B cell (primary cell): ENCODE measurements at regions not wholly inside any gene's neighbourhood (a gene's known extent, or its start where the extent isn't known, plus 50 kb on each side); places are given as distances from the start of the nearest gene placed in this dataset.

ENCODE experiments used
- ATAC-seq: fragments of 200-7000 bp; cut with Tn5 transposase; one replicate; pipeline ENCODE4 v1.10.0; 2021; ENCODE audit warnings: low read depth, mild to moderate bottlenecking, moderate number of reproducible peaks, moderate library complexity
- CTCF ChIA-PET: fragments of 350-600 bp; sonication (Branson Sonifier 250); formaldehyde crosslinking; loops from one replicate; lab custom pipeline; 2021; ENCODE audit warnings: antibody characterized with exemption, inconsistent platforms; lab: Charles Lee
- POLR2A ChIA-PET: fragments of 350-600 bp; sonication (Branson Sonifier 250); formaldehyde crosslinking; loops from one replicate; lab custom pipeline; 2021; ENCODE audit warnings: antibody characterized with exemption; lab: Charles Lee
- DNase-seq: peaks from one replicate; pipeline ENCODE4 v3.0.0; 2013
- H2AFZ ChIP-seq: 2 replicates; pipeline ENCODE4 v1.6.1; 2012; ENCODE audit warnings: mild to moderate bottlenecking, low read depth, low read length; ENCODE audit not compliant: insufficient read depth, poor library complexity, severe bottlenecking
- H3K27ac ChIP-seq, 2 donors: 1 replicate in 1 of 2; 2 replicates in 1 of 2; pipeline ENCODE4 v1.5.1; 2012 to 2013; ENCODE audit warnings: low read length in 2 of 2, mild to moderate bottlenecking in 2 of 2, moderate library complexity in 1 of 2
- H3K27me3 ChIP-seq, 4 experiments: fragments of 200-600 bp in 1 of 4; sonication (generic) in 1 of 4; replicated peaks in 1 of 4; 1 replicate in 2 of 4; 2 replicates in 2 of 4; pipeline versions ENCODE4 v1.6.1 to v1.7.0; 2013 to 2016; ENCODE audit warnings: low read length in 3 of 4, mild to moderate bottlenecking in 2 of 4, mixed read lengths in 1 of 4, moderate library complexity in 1 of 4; ENCODE audit not compliant: insufficient read depth in 4 of 4, control insufficient read depth in 3 of 4; ENCODE audit errors: control extremely low read depth in 1 of 4
- H3K36me3 ChIP-seq, 2 experiments: replicated peaks in 1 of 2; 1 replicate in 1 of 2; 2 replicates in 1 of 2; pipeline versions ENCODE4 v1.6.1 to v1.7.1; 2013; ENCODE audit warnings: low read length in 1 of 2; ENCODE audit not compliant: insufficient read depth in 2 of 2, control insufficient read depth in 1 of 2; ENCODE audit errors: control extremely low read depth in 1 of 2, extremely low read depth in 1 of 2
- H3K4me1 ChIP-seq, 2 donors: fragments of 200-600 bp in 1 of 2; sonication (generic) in 1 of 2; 1 replicate in 1 of 2; 2 replicates in 1 of 2; pipeline versions ENCODE4 v1.5.1 to v1.6.1; 2013 to 2017; ENCODE audit warnings: low read length in 2 of 2; ENCODE audit not compliant: control insufficient read depth in 2 of 2, insufficient read depth in 2 of 2
- H3K4me2 ChIP-seq: replicated peaks from 2 replicates; pipeline ENCODE3; 2012; ENCODE audit warnings: mild to moderate bottlenecking, low read depth, low read length; ENCODE audit not compliant: poor library complexity, severe bottlenecking
- H3K4me3 ChIP-seq, 5 experiments: fragments of 200-600 bp in 1 of 5; sonication (generic) in 1 of 5; 1 replicate in 3 of 5; 2 replicates in 2 of 5; pipeline versions ENCODE4 v1.5.1 to v1.7.0; 2011 to 2016; ENCODE audit warnings: low read length in 4 of 5, mild to moderate bottlenecking in 4 of 5, low read depth in 2 of 5, control low read depth in 1 of 5, moderate library complexity in 1 of 5; ENCODE audit not compliant: insufficient read depth in 1 of 5; ENCODE audit errors: control extremely low read depth in 1 of 5, extremely low read depth in 1 of 5
- H3K79me2 ChIP-seq: fragments of 200-600 bp; sonication (generic); one replicate; pipeline ENCODE4 v1.6.0; 2016; ENCODE audit warnings: low read length; ENCODE audit not compliant: control insufficient read depth, insufficient read depth
- H3K9ac ChIP-seq: fragments of 200-600 bp; sonication (generic); 2 replicates; pipeline ENCODE4 v1.6.1; 2017; ENCODE audit warnings: mild to moderate bottlenecking, low read length, moderate library complexity
- H3K9me3 ChIP-seq, 3 donors: one replicate each; pipeline versions ENCODE4 v1.6.1 to v1.7.1; 2013; ENCODE audit warnings: low read length in 2 of 3; ENCODE audit not compliant: control insufficient read depth in 2 of 3, insufficient read depth in 1 of 3; ENCODE audit errors: control extremely low read depth in 1 of 3
- H4K20me1 ChIP-seq: 2 replicates; pipeline ENCODE4 v1.6.0; 2012; ENCODE audit warnings: mild to moderate bottlenecking, low read length; ENCODE audit not compliant: insufficient read depth, control insufficient read depth, poor library complexity, severe bottlenecking
- H3K27ac Mint-ChIP-seq: one replicate; pipeline ENCODE4 v1.8.0; 2021; ENCODE audit warnings: mixed read lengths
- H3K27me3 Mint-ChIP-seq: one replicate; pipeline ENCODE4 v1.8.0; 2021; ENCODE audit warnings: mixed read lengths
- H3K4me1 Mint-ChIP-seq: one replicate; pipeline ENCODE4 v1.8.0; 2021; ENCODE audit warnings: mixed read lengths
- H3K4me3 Mint-ChIP-seq: one replicate; pipeline ENCODE4 v1.8.0; 2021; ENCODE audit warnings: mixed read lengths
- H3K9me3 Mint-ChIP-seq: one replicate; pipeline ENCODE4 v1.8.0; 2022; ENCODE audit warnings: mixed read lengths; ENCODE audit not compliant: insufficient read depth
- CTCF ChIP-seq: fragments of 200-600 bp; IDR thresholded peaks from one replicate; pipeline ENCODE4 v1.8.0; 2022; ENCODE audit warnings: antibody characterized with exemption, mild to moderate bottlenecking
- EZH2 ChIP-seq: IDR thresholded peaks from 2 replicates; pipeline ENCODE4 v1.6.1; 2012; ENCODE audit warnings: borderline replicate concordance, low read depth, mild to moderate bottlenecking, moderate library complexity, low read length; ENCODE audit not compliant: insufficient read depth, poor library complexity, severe bottlenecking
- WGBS: methylation state at CpG from one replicate; pipeline ENCODE4 v1.1.5; 2013; ENCODE audit warnings: missing lambda C conversion rate; ENCODE audit not compliant: insufficient coverage; 5-methylcytosine and 5-hydroxymethylcytosine counted together
- intact Hi-C: fragments of 100-400 bp; cut with micrococcal nuclease; formaldehyde crosslinking; loops from one replicate; pipeline ENCODE4 v1.10.0; 2022

GRCh38 chr7:142554560-142555532 lies 194.4 kb upstream of the PRSS1 start:
- Histone ChIP-seq H3K27ac (no peak overlapping the region), H3K79me2 (no peaks in the 10 kb centered on the region), H3K4me2 (no peak overlapping the region), H3K36me3 (no peaks in the 10 kb centered on the region), H3K27me3 (peaks cover 0 to 24% (median 14%) of the 10 kb centered on the region in 4 experiments), H4K20me1 (no peaks in the 10 kb centered on the region), H3K9ac (no peak overlapping the region), H3K9me3 (no peaks in the 10 kb centered on the region), H2AFZ (no peak overlapping the region), H3K4me3 (no peak overlapping the region), H3K4me1 (no peaks in the 10 kb centered on the region)
- intact Hi-C loops: no loop called here
- H3K27me3 Mint-ChIP-seq: peaks cover 50% of the 10 kb centered on the region
- no peak overlapping the region for H3K4me3 Mint-ChIP-seq
- H3K4me1 Mint-ChIP-seq: no peaks in the 10 kb centered on the region
- CTCF ChIA-PET: interaction anchor here (1.0 kb wide), 1 partner anchor 8 kb away, joined by 4 read pairs; no protein-coding TSS in a partner anchor
- POLR2A ChIA-PET: no interaction called here
- TF ChIP-seq CTCF (no peak), EZH2 (no peak)
- DNase-seq (no peak), ATAC-seq (no peak)
- no peaks in the 10 kb centered on the region for H3K9me3 Mint-ChIP-seq
- WGBS: no CpG with 5 or more reads among the region's 10 CpGs
- no peak overlapping the region for H3K27ac Mint-ChIP-seq

GRCh38 chr7:142553216-142553615 lies 196.1 kb upstream of the PRSS1 start:
- Histone ChIP-seq H3K9ac (no peak overlapping the region), H3K79me2 (no peaks in the 10 kb centered on the region), H3K27me3 (peaks cover 0 to 11% (median 2%) of the 10 kb centered on the region in 4 experiments), H3K4me1 (no peaks in the 10 kb centered on the region), H3K4me2 (no peak overlapping the region), H2AFZ (no peak overlapping the region), H4K20me1 (no peaks in the 10 kb centered on the region), H3K27ac (no peak overlapping the region), H3K36me3 (no peaks in the 10 kb centered on the region), H3K9me3 (no peaks in the 10 kb centered on the region), H3K4me3 (no peak overlapping the region)
- 100% methylated on average over 1 of the region's 2 CpGs for WGBS
- TF ChIP-seq EZH2 (no peak), CTCF (no peak)
- Mint-ChIP-seq H3K4me1 (no peaks in the 10 kb centered on the region), H3K9me3 (no peaks in the 10 kb centered on the region), H3K4me3 (no peak overlapping the region), H3K27me3 (peaks cover 40% of the 10 kb centered on the region), H3K27ac (no peak overlapping the region)
- ATAC-seq: no peak
- intact Hi-C loops: no loop called here
- ChIA-PET CTCF (no interaction called here), POLR2A (no interaction called here)
- no peak for DNase-seq
